HG02610 (cell line): ENCODE measurements at regions not wholly inside any gene's neighbourhood (a gene's known extent, or its start where the extent isn't known, plus 50 kb on each side); places are given as distances from the start of the nearest gene placed in this dataset.
"Not testable (repeated sequence)": the region's sequence is repeated elsewhere in the genome, so short reads cannot be mapped to it uniquely, and the experiment has no call there.

Experiments
- ATAC-seq: cut with Tn5 transposase; IDR thresholded peaks from one replicate; pipeline ENCODE4 v1.9.1; 2021; ENCODE audit warnings: mild to moderate bottlenecking, moderate library complexity; ENCODE audit not compliant: unreplicated experiment

DNA sequence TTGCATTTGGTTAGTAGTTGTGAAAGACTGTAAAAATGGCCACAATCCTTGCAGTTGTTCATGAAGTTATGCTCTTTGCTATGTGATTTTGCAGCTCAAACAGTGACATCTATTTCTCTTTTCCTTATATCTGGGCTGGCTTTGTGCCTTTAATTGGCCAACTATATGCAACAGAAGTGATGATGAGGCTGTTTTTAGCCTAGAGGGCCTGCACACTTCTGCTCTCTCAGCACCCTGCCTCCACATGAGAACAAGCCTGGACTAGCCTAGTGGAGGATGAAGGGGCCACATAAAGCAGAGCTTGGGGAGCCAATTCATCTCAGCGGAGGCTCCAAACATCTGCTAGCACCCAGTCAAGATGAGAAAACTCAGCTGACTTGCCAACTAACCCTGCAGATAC, 339.8 kb downstream of the OMA1 start:
- ATAC-seq = no peak

DNA sequence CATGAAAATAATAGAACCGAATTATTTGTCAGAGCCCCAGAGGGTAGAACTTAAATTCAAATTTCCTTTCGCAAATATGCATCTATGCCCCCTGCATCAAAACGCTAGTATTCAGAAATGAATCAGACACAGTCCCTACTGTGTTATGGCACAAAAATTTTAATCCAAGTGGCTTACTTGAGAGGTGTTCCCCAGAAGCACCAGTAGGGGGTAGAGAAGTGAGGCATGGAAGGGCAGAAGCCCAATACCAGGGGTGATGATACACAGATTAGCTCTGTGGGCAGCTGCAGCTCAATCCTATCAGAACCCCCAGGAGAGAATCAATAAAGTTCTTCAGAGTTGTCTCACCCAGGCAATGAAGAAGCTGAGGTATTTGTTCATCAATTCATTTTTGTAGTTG, 342.2 kb downstream of the OMA1 start:
- no peak for ATAC-seq

DNA sequence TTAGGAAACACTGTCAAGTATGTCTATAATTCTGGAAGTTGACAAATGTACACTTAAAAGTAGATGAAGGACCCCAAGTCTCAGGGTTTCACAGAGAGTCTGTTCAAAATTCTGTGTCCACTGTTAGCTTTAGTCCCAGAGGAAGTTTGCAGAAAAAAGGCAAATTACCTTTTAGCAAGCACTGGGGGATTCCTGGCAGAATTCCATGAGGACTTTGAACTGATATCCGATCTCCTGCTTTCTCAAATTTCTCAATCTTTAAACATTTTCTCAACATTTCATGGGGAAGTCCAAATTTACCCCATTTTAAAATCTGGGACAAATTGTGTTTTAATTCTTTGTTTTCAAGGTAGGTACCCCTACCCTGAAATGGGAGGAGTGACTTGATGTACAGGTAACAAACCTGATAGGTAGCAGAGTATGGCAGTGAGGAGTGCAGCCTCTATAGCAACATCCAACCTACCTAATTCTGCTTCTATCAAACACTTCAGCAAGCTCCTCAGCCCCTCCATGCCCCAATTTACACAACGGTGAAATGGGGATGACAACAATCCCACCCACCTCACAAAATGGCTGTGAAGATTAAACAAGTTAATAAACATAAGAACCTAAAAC, 344.9 kb downstream of the OMA1 start:
- no peak for ATAC-seq

DNA sequence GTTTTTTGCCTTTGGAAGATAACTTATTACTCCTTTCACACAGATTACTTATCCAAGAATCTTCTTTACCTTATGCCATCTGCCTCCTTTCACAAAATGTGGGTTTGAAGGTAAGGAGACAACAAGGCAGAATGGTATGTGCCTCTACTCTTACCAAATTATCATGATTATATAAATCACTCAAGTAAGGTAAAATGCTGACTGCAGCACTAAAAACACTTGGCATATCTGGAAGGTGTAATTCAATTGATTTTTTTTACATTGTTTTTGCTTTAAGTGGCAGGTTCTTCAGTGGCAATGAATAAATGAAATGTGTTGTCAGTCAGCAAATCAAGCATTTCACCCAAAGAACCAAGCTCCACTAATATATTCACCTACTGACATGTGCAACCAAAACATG, 346.1 kb downstream of the OMA1 start:
- no peak for ATAC-seq

DNA sequence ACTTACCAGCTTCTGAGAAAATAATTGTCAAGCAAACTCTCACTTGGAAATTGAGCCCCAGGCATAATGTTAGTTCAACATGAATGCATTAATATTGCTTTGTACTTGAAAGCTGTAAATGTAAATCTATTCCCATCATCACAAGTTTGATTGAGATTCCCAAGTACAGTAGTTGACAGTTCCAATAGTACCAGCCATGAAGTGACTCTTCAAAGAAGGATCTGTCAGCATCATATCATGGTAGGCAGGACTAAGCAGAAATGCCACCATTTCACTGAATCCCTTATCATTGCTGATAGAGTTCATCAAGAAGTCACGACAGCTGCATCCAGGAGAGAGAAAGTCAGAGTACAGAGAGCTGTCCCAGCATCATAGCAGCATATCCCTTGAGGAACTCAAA, 348.7 kb downstream of the OMA1 start:
- ATAC-seq = no peak

DNA sequence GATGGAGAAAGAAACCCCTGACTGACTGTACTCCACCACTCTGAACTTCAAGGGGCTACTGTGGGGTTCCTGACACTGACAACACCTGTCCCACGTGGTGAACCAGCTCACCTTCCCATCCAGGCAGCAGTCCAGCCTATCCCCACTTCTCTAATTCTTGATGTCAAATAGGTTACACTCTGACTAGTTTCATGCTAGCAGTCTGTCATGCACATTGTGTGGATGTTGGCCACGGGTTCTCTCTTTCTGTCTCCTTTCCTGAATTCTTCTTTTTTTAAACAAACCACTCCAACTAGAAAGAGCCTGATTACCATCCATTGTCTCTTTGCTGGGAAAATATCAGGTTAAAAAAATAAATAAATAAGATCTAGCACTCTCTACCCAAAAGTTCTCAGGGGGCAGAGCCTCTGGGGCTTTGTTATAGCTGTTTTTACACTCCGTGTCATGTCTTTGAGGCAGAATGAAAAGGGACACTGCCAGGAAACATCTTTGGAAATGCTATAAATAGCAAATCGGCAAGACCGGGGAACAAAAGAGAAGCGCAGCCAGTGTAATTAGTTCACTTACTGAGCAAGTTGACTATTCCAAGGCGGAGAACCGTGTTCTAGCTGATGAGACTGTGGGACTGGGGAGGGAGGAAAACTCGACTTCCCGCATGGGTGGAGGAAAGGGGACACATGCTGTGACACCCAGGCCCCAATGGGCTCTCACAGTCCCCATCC, 356.1 kb downstream of the OMA1 start:
- ATAC-seq = no peak

DNA sequence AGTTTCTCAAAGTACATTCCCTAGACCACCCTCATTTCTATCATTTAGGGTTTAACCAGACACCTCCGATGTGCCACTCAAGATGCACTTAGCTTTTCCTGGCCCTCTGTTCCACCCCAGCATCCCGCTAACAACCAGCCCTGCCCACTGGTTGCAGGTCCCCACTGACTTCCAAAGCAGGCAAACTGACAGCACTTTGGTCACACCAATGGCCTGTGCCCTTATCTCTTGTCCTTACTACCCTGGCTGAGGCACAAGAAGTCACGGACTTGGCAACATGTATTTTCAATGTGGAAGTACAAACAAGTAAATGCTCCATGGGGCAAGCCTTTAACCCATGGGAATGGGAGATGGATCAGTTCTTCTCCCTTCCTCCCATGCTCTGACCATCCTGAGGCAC, 357.1 kb downstream of the OMA1 start:
- no peak for ATAC-seq

DNA sequence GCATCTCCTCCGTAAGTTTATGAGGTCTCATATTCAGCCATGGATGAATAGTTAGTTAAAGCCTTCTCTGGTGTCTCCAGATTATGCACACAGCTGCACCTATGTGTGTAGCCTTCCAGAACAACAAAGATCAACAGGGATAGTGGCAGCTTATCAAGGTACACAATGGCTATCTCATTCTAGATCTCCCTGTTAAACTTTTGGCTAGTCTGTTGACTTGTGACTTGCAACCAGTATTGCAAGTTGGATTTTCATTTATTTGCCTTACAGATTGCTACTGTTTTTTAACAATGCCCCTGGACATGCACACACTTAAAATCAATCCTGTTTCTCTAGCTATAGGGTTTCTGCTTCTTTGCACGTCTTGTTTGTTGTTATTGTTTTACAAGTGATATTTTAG, 363.2 kb downstream of the OMA1 start:
- ATAC-seq = no peak

DNA sequence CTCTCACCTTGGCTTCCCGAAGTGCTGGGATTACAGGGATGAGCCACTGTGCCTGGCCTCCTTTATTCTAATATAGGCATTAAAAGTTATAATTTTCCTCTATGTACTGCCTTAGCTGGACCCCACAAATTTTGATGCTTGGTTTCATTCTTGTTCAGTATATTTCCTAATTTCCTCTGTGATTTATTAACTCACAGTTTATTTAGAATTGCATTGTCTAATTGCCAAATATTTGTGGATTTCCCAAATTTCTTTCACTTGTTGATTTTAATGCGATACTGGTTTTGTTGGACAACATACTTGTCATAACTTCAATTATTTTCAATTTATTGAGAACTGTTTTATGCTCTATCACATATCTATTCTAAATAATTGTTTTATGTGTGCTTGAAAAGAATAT, 366.0 kb downstream of the OMA1 start:
- no peak for ATAC-seq

DNA sequence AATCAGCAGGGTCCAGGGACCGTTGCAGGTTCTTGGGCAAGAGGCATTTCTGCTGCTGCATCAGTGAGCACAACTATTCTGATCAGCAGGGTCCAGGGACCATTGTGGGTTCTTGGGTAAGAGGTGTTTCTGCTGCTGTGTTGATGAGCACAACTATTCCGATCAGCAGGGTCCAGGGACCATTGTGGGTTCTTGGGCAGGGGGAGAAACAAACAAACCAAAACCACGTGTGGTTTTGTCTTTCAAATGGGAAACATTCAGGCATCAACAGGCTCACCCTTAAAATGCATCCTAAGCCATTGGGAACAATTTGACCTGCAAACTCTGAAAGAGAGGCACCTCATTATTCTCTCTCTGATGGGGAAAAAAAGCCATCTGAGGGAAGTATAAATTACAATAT, 377.4 kb downstream of the OMA1 start:
- ATAC-seq = not testable (repeated sequence)

DNA sequence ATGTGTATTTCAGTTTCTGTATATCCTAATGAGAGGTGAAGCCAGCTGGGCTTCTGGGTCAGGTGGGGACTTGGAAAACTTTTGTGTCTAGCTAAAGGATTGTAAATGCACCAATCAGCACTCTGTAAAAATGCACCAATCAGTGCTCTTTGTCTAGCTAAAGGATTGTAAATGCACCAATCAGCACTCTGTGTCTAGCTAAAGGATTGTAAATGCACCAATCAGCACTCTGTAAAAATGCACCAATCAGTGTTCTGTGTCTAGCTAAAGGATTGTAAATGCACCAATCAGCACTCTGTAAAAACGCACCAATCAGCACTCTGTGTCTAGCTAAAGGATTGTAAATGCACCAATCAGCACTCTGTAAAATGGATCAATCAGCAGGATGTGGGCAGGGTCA, 379.4 kb downstream of the OMA1 start:
- not testable (repeated sequence) for ATAC-seq

DNA sequence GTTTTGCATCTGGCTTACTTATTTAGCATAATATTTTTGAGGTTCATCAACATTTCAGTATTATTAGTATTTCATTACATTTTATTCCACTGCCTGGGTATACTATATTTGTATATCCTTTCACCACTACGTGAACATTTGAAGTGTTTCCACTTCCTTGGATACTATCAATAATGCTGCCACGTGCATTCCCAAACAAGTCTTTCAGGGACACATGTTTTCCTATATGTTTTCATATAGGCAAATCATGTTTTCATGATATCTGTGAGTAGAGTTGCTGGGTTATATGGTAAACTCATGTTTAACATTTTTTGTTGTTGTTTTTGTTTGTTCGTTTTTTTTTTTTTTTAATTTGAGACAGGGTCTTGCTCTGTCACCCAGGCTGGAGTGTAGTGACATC, 380.1 kb downstream of the OMA1 start:
- no peak for ATAC-seq

DNA sequence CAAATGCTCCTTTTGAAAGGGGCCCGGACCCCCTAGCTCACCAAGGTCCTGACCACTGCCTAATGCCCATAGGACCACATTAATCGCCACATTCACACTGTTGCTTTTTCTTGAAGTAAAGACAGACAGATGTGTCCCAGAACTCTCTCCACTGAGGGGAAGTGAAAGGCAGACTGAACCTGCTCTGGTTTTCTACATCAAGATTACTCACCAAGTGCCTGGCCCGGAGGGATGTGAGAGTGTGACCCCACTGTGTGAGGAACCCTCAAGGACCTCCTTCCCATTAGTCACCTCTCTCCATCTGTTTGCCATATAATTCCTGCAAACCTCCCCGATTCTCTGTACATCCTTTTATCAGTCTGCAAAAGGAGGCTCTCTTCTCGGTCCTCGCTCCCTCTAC, 381.5 kb downstream of the OMA1 start:
- peak; percentile 39 for ATAC-seq

DNA sequence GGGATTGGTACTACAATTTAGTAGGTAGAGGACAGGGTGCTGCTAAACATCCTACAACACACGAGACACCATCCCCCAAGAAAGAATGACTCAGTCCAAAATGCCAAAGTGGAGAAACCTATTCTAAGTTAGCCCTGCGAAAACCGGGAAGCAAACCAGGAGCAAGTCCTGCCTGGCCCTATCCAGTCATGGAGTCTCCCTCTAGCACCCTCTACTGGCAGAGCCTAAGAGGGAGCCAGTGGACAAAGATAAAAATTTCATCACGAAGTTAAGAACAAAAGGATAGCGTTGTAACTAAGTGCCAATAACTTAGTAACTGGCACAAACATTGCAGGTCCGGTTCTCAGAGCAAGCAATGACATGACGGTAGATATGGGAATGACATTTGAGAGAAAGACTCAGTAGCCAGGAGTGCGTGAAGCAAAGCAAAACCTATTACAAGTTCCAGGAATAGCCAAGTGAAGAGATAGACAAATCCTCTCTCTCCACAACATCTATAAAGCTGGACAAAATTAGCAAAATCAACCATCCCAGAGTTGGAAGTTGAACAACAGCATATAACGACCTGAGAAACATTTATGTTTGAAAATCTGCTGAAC, 383.5 kb downstream of the OMA1 start:
- ATAC-seq = no peak

DNA sequence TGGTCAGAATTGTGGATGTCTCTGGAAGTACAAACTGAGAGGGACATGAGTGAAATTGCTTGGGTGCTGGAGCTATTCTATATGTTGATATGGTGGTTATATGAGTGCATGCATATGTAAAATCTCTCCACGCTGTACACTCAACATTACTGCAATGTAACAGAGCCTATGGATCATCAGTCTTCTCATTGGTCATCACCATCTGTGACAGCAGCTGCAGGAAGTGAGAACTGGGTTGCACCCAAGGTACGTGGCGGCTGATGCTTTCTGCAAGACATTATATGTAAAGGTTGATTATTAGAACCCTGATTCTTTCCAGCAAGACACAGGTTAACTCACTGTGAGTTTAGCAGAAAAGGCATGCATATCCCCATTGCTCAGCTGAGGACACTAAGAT, 387.1 kb downstream of the OMA1 start:
- ATAC-seq = no peak

DNA sequence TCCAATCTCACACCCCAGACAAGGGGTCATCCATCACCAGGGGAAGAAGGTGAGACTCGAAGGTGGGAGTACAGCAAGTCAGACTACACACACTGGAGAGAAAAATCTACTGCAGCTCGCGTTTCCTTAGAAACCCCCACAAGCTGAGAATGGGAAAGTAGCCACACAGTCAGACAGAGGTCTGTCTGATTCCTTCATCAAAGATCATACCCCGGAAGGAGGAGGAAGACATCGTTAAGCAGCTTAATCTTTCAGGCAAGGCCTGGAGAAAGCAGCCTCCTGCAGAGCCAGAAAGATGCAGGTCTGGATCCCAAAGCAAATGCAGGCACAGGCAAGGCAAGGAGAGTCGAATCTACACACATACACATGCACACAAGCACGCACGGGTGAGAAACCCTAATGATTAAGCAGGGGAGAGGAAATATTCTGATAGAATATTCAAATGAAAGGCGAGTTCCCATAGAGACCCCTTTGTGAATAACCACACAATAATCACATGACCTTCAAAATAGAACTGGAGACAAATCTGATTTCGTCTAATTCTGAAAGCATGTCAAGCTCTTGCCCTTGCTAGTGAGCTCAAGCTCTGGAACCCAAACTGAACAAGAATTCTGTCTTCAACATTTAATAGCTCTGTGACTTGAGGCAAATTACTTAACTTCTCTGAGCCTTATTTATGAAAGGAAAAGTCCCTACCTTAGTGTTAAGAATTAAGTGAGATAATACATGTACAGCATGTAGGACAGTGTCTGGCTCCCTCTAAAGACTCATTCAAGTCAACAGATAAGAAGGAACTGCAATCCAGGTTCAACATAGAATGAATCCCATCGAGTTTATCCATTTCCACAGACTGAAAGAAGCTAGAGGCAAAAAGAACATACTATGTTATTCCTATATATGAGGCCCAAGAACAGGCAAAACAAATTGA, 387.8 kb downstream of the OMA1 start:
- no peak for ATAC-seq

DNA sequence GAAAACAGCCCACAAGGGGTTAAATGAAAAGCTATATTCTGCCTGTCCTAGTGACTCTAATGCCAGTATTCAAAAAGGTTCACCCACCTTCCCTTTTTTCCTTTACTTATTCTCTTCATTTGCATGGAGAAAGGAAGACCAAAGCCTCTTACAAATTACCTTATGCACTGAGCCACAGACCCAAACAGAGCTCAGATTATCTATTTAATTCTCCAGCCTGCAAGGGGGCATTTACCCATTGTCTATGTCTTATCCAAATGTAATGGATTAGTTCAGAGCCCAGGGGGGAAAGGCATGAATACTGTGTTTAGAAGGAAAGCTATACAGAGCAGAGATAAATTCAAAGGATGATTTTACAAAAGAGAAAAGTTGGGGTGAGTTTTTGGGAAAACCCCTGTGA, 388.5 kb downstream of the OMA1 start:
- ATAC-seq = no peak

DNA sequence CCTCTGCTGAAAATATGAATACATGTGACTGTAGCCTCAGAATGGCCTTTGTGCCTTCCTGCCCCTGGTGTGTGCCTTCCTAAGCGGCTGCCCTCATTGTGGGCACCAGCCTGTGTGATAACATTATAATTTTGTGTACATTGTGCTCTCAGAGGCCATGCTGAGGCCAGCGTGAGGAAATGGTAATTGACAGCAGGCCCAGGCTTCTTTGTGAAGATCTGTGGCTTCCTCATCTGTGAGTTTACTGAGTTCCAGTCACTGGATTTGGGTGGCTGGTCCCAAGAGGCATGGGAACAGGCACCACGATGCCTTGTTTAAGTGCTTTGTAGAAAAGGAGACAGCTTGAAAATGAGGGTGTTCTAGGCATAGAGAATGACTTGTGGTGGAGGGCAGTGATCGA, 389.3 kb downstream of the OMA1 start:
- ATAC-seq = no peak

DNA sequence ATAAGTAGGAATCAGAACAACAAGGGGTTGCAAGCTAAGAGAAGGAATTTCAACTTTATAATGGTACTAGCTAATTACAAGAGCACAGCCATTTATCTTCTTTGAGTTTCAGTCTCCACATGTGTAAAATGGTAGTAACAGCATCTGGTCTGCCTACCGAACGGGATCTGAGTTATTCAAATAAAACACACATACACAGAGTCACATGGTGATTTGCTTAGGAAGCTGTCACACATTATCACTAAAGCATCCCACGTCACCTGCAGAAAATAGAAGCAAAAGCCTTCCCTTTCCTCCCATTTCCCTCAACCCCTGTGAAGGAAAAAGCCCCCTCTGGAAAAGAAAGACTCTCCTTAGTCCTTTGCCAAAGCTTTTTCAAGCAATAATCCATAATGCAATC, 389.7 kb downstream of the OMA1 start:
- no peak for ATAC-seq

DNA sequence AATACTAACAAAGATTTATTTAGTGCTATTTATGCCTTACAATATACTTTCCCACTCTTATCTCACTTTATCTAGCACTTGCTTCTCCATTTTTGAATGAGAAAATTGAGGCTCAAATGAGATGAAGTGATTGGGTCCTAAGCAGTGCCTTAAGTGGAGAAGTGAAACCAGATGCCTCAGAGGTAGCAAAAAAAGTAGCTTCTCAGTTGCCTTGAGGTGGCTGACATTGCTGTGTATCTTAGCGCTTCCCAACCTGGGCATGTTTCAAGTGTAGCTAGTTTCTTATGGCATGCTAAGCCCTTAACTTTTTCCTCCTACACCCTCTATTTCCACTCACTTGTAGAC, 390.4 kb downstream of the OMA1 start:
- peak; percentile 81 for ATAC-seq

DNA sequence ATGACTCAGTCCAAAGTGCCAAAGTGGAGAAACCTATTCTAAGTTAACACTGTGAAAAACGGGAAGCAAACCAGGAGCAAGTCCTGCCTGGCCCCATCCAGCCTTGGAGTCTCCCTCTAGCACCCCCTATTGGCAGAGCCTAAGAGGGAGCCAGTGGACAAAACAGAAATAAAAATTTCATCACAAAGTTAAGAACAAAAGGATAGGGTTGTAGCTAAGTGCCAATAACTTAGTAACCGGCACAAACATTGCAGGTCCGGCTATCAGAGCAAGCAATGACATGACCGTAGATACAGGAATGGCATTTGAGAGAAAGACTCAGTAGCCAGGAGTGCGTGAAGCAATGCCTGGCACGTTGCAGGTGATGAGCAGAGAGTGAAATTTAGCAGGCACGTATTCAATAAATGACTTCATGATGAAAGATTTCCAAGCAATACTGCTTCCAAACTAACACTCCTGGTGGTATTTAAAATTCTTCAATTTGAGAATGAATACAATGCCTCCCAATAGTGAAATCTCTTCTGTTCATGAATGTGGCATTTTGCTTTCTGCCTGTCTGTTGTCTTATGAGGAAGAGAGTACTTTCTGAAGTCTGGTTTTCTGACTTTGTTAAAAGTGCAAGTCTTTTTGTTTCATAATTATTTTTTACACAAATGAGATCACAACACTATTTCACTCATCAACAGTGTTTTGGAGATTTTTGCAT, 391.0 kb downstream of the OMA1 start:
- ATAC-seq = peak; percentile 80
